ENCODE measurements at regions not wholly inside any gene's neighbourhood (a gene's known extent, or its start where the extent isn't known, plus 50 kb on each side); places are given as distances from the start of the nearest gene placed in this dataset.

DNA sequence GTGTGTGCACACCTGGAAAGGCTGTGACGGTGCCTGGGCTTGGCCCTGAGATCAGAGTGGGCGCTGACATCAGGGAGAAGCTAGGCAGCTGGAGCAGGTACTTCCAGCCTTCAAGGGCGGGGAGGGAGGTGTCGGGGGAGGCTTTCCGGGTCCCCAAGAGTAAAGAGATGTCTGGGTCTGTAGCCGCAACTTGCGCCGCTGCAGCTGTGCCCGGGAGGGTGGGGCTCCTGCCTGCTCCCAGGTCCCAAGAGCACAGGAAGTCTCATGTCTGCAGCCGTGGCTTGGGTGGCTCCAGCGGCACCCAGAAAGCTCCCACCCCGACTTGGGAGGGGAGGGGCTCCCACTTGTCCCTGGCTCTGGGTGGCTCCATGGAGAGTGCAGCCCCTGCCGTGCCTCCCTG is 103.2 kb upstream of the BNIP2 start:
- TF ChIP-seq, protein P1, sequence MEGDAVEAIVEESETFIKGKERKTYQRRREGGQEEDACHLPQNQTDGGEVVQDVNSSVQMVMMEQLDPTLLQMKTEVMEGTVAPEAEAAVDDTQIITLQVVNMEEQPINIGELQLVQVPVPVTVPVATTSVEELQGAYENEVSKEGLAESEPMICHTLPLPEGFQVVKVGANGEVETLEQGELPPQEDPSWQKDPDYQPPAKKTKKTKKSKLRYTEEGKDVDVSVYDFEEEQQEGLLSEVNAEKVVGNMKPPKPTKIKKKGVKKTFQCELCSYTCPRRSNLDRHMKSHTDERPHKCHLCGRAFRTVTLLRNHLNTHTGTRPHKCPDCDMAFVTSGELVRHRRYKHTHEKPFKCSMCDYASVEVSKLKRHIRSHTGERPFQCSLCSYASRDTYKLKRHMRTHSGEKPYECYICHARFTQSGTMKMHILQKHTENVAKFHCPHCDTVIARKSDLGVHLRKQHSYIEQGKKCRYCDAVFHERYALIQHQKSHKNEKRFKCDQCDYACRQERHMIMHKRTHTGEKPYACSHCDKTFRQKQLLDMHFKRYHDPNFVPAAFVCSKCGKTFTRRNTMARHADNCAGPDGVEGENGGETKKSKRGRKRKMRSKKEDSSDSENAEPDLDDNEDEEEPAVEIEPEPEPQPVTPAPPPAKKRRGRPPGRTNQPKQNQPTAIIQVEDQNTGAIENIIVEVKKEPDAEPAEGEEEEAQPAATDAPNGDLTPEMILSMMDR (conservative IDR thresholded peaks at IDR 0.05; ENCODE audit: low read depth, low read length) = no peak
- no peak for TF ChIP-seq EZH2 (IDR thresholded peaks at IDR 0.05; ENCODE audit: low read length, unreplicated experiment)

Measured in PC-3 (cell line).